ENCODE measurements at regions not wholly inside any gene's neighbourhood (a gene's known extent, or its start where the extent isn't known, plus 50 kb on each side); places are given as distances from the start of the nearest gene placed in this dataset.
"Not testable (repeated sequence)": the region's sequence is repeated elsewhere in the genome, so short reads cannot be mapped to it uniquely, and the experiment has no call there.

DNA sequence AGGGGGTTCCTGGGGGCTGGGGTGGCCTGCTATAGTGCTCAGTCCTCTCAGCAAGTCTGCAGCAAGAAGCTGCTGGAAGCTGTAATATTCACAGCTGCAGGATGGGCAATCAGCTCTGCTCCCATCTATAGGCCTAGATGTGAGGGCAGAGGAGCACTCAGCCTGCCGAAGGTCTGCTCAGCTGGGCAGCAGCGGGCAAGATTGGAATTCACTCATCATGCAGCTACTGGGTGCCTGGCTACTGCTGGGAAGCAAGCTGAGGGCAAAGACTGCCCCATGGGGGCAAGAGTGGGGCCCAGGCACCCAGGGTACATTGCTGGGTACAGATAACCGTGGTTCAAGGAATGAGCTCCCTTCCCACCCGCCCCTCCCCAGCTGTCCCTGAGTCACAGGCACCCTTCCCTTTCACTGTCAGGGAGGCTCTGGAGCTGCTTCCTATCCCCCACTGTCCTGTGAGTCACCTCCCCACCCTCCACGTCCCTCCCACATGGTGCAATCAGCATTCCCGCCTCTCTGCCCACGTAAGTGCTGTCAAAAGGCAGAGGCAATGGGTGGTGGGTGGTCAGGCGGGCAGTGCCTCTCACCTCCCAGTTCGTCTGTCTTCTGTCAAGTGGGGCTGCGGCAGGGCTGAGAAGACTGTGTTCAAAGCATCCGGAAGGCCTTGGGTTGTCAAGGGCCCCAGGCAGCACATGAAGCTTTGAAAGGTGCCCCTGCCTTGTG, 169.2 kb downstream of the TRIM43 start:
- no peak for DNase-seq (ENCODE audit: low spot score)
- H3K9me3 ChIP-seq (ENCODE audit: low read length), result no peaks in the 10 kb centered on the region
- H3K4me2 ChIP-seq (ENCODE audit: low read length), result no peak overlapping the region
- H3K36me3 ChIP-seq (ENCODE audit: insufficient read depth, low read length), result no peaks in the 10 kb centered on the region
- H3K4me1 ChIP-seq (ENCODE audit: insufficient read depth, low read length, poor library complexity, severe bottlenecking), result no peaks in the 10 kb centered on the region
- H4K20me1 ChIP-seq (ENCODE audit: insufficient read depth, low read length), result no peaks in the 10 kb centered on the region
- H3K4me3 ChIP-seq (ENCODE audit: low read depth, low read length, poor library complexity, severe bottlenecking), result no peak overlapping the region
- TF ChIP-seq, protein P1, sequence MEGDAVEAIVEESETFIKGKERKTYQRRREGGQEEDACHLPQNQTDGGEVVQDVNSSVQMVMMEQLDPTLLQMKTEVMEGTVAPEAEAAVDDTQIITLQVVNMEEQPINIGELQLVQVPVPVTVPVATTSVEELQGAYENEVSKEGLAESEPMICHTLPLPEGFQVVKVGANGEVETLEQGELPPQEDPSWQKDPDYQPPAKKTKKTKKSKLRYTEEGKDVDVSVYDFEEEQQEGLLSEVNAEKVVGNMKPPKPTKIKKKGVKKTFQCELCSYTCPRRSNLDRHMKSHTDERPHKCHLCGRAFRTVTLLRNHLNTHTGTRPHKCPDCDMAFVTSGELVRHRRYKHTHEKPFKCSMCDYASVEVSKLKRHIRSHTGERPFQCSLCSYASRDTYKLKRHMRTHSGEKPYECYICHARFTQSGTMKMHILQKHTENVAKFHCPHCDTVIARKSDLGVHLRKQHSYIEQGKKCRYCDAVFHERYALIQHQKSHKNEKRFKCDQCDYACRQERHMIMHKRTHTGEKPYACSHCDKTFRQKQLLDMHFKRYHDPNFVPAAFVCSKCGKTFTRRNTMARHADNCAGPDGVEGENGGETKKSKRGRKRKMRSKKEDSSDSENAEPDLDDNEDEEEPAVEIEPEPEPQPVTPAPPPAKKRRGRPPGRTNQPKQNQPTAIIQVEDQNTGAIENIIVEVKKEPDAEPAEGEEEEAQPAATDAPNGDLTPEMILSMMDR (conservative IDR thresholded peaks at IDR 0.05; ENCODE audit: low read length), result no peak
- TF ChIP-seq EZH2phosphoT487 (IDR thresholded peaks at IDR 0.05; ENCODE audit: borderline replicate concordance, low read depth, low read length), result no peak
- no peak overlapping the region for H2AFZ ChIP-seq (ENCODE audit: low read length)
- ChIA-PET POLR2A (no interaction called here), CTCF (ENCODE audit: unreplicated experiment) (no interaction called here)
- no TSS peak for BruUV-seq (replicated peaks)
- H3K9me2 ChIP-seq (ENCODE audit: insufficient read depth, low read length), result no peaks in the 10 kb centered on the region
- H3K27ac ChIP-seq (ENCODE audit: low read depth, low read length, poor library complexity, severe bottlenecking), result no peak overlapping the region
- intact Hi-C loops (cut with micrococcal nuclease; ENCODE audit: unreplicated experiment), result no loop called here
- no peaks in the 10 kb centered on the region for H3K79me2 ChIP-seq (ENCODE audit: insufficient read depth, low read depth, low read length)

DNA sequence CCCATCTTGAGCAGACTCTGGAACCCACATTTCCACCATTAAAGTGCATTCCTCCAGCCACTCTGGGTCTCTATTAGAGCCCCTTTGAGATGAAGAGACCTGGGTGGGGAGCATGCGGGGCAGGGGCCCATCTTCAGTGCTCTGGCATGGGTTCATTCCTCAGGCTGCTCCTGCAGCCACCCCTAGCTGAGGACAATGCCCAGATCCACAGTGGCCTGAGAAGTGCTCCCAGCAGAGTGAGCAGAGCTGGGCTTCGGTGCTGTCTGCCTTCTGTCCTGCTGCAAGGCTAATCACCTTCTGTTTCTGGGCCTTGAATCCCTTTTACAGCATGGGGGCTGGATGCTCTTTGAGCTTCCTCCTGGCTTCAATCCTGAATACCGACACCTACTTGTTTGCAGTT, 169.8 kb downstream of the TRIM43 start:
- POLR2A ChIA-PET, result no interaction called here
- no peak for DNase-seq (ENCODE audit: low spot score)
- TF ChIP-seq, protein P1 (conservative IDR thresholded peaks at IDR 0.05; ENCODE audit: low read length), result no peak
- no peak for TF ChIP-seq EZH2phosphoT487 (IDR thresholded peaks at IDR 0.05; ENCODE audit: borderline replicate concordance, low read depth, low read length)
- H3K4me1 ChIP-seq (ENCODE audit: insufficient read depth, low read length, poor library complexity, severe bottlenecking), result no peaks in the 10 kb centered on the region
- CTCF ChIA-PET (ENCODE audit: unreplicated experiment), result no interaction called here
- no peaks in the 10 kb centered on the region for H3K79me2 ChIP-seq (ENCODE audit: insufficient read depth, low read depth, low read length)
- H3K27ac ChIP-seq (ENCODE audit: low read depth, low read length, poor library complexity, severe bottlenecking), result no peak overlapping the region
- H3K36me3 ChIP-seq (ENCODE audit: insufficient read depth, low read length), result no peaks in the 10 kb centered on the region
- no TSS peak for BruUV-seq (replicated peaks)
- H3K9me2 ChIP-seq (ENCODE audit: insufficient read depth, low read length), result no peaks in the 10 kb centered on the region
- no peak overlapping the region for H3K4me3 ChIP-seq (ENCODE audit: low read depth, low read length, poor library complexity, severe bottlenecking)
- H3K9me3 ChIP-seq (ENCODE audit: low read length), result no peaks in the 10 kb centered on the region
- no peaks in the 10 kb centered on the region for H4K20me1 ChIP-seq (ENCODE audit: insufficient read depth, low read length)
- H2AFZ ChIP-seq (ENCODE audit: low read length), result no peak overlapping the region
- no peak overlapping the region for H3K4me2 ChIP-seq (ENCODE audit: low read length)
- intact Hi-C loops (cut with micrococcal nuclease; ENCODE audit: unreplicated experiment), result no loop called here

DNA sequence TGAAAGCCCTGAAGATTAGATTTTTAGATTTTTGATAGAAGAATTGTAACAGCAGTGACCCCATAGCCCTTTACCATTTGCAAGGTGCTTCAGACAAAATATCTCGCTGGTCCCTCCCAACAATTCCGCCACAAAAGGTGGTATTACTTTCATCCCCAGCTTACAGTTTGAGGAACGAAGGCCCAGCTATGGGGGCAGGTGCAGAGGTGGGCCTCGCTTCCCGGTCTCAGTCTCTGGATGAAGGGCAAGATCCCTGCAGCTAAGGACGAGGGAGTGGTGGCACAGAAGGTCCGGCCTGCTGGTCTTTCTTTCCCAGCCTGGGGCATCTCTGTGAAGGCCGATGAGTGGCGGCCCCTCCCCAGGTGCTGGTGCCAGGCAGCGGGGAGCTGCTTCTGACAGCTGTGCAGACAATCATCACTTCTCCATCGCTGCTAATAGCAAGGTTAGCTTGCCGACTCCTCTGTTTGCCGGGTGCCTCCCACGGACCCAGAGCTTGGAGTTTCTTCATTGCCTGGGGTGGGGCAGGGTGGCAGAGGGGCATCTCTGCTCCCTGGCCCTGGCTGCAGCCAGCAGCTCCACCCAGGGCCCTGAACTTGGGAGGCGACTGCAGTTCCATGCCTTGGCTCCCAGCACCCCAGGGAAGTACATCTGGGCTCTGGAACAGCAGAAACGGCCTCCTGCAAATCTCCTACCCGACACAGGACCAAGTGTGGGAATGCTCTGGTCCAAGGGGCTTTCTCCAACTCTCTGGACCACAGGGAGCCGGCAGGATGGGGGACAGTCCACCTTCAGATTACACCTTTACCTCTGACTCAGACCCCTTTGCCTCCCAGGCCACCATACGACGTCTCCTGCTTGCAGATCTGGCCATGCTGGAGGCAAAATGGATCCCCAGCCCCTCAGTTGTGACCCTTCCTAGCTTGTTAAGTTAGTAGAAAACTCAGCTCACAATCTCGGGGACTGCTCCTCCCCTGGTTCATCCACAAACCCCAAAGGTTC, 170.5 kb downstream of the TRIM43 start:
- H3K9me2 ChIP-seq (ENCODE audit: insufficient read depth, low read length); H3K36me3 ChIP-seq (ENCODE audit: insufficient read depth, low read length); H3K27ac ChIP-seq (ENCODE audit: low read depth, low read length, poor library complexity, severe bottlenecking); H2AFZ ChIP-seq (ENCODE audit: low read length); CTCF ChIA-PET (ENCODE audit: unreplicated experiment); POLR2A ChIA-PET; H3K4me2 ChIP-seq (ENCODE audit: low read length); H3K4me3 ChIP-seq (ENCODE audit: low read depth, low read length, poor library complexity, severe bottlenecking); intact Hi-C loops (cut with micrococcal nuclease; ENCODE audit: unreplicated experiment); H4K20me1 ChIP-seq (ENCODE audit: insufficient read depth, low read length); BruUV-seq (replicated peaks); H3K4me1 ChIP-seq (ENCODE audit: insufficient read depth, low read length, poor library complexity, severe bottlenecking); DNase-seq (ENCODE audit: low spot score); H3K9me3 ChIP-seq (ENCODE audit: low read length); H3K79me2 ChIP-seq (ENCODE audit: insufficient read depth, low read depth, low read length): not testable (repeated sequence)

DNA sequence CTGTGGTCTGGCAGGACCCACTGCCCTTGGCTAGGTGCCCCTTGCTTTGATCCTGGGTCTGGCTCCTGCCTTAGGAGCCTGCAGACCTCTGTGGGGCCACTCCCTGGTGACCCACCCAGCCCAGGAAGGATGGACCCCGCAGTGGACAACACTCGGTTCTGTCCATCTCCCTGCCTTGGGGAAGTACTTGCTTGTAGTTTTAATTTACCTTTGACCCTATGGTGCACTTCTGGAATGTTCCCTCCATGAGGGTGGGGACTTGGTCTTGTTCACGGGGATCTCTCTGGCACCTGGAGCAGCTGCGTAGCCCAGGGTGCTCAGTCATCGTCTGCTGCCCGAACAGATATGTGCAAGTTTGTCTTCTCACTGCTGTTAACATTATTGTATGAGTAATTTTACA, 171.3 kb downstream of the TRIM43 start:
- BruUV-seq (replicated peaks); H3K36me3 ChIP-seq (ENCODE audit: insufficient read depth, low read length); DNase-seq (ENCODE audit: low spot score); H3K79me2 ChIP-seq (ENCODE audit: insufficient read depth, low read depth, low read length); H3K9me3 ChIP-seq (ENCODE audit: low read length); H3K27ac ChIP-seq (ENCODE audit: low read depth, low read length, poor library complexity, severe bottlenecking); H3K4me2 ChIP-seq (ENCODE audit: low read length); intact Hi-C loops (cut with micrococcal nuclease; ENCODE audit: unreplicated experiment); H3K9me2 ChIP-seq (ENCODE audit: insufficient read depth, low read length); H4K20me1 ChIP-seq (ENCODE audit: insufficient read depth, low read length); POLR2A ChIA-PET; CTCF ChIA-PET (ENCODE audit: unreplicated experiment); H2AFZ ChIP-seq (ENCODE audit: low read length); H3K4me3 ChIP-seq (ENCODE audit: low read depth, low read length, poor library complexity, severe bottlenecking); H3K4me1 ChIP-seq (ENCODE audit: insufficient read depth, low read length, poor library complexity, severe bottlenecking): not testable (repeated sequence)

DNA sequence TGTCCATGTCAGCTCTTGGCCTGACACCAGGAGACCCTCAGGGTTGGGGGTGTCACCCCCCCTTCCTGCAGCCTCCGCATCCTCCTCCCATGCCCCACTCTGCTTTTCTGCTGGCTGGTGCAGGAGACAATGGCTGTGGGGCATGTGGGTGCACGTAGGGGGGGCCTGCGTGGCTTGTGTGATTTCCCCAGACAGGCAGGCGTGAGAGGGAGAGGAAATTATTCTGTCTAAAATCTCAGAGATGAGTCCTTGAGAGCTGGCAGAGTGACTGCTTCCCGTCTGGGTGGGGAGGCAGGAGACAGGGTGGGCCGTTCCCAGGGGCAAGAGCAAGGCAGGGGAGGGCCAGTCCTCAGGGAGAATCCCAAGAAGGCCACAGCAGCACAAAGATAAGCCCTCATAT, 173.2 kb downstream of the TRIM43 start:
- H3K4me1 ChIP-seq (ENCODE audit: insufficient read depth, low read length, poor library complexity, severe bottlenecking); H3K4me2 ChIP-seq (ENCODE audit: low read length); intact Hi-C loops (cut with micrococcal nuclease; ENCODE audit: unreplicated experiment); H3K9me3 ChIP-seq (ENCODE audit: low read length); POLR2A ChIA-PET; H4K20me1 ChIP-seq (ENCODE audit: insufficient read depth, low read length); H3K27ac ChIP-seq (ENCODE audit: low read depth, low read length, poor library complexity, severe bottlenecking); DNase-seq (ENCODE audit: low spot score); BruUV-seq (replicated peaks); H3K79me2 ChIP-seq (ENCODE audit: insufficient read depth, low read depth, low read length); H3K9me2 ChIP-seq (ENCODE audit: insufficient read depth, low read length); H3K4me3 ChIP-seq (ENCODE audit: low read depth, low read length, poor library complexity, severe bottlenecking); CTCF ChIA-PET (ENCODE audit: unreplicated experiment); H3K36me3 ChIP-seq (ENCODE audit: insufficient read depth, low read length); H2AFZ ChIP-seq (ENCODE audit: low read length): not testable (repeated sequence)

Data from OCI-LY7 (cell line).